Chondrocyte (in vitro differentiated cells): ENCODE measurements at regions not wholly inside any gene's neighbourhood (a gene's known extent, or its start where the extent isn't known, plus 50 kb on each side); places are given as distances from the start of the nearest gene placed in this dataset.

Experiments used
- DNase-seq: peaks from one replicate; pipeline ENCODE4 v3.0.0; 2021; ENCODE audit warnings: mixed read lengths, low spot score
- H3K27ac Mint-ChIP-seq: one replicate; pipeline ENCODE4 v1.8.0; 2021; ENCODE audit warnings: mild to moderate bottlenecking, moderate library complexity, mixed read lengths; ENCODE audit not compliant: unreplicated experiment
- H3K27me3 Mint-ChIP-seq: 2 replicates; pipeline ENCODE4 v1.8.0; 2021; ENCODE audit warnings: low read depth, mixed read lengths
- H3K36me3 Mint-ChIP-seq: 2 replicates; pipeline ENCODE4 v1.8.0; 2021; ENCODE audit warnings: low read depth, mixed read lengths
- H3K4me1 Mint-ChIP-seq: 2 replicates; pipeline ENCODE4 v1.8.0; 2021; ENCODE audit warnings: low read depth, mild to moderate bottlenecking, mixed read lengths
- H3K4me3 Mint-ChIP-seq: one replicate; pipeline ENCODE4 v1.8.0; 2021; ENCODE audit warnings: mild to moderate bottlenecking, moderate library complexity, mixed read lengths; ENCODE audit not compliant: unreplicated experiment
- H3K9me3 Mint-ChIP-seq: 2 replicates; pipeline ENCODE4 v1.8.0; 2021; ENCODE audit warnings: low read depth, mixed read lengths
- CTCF ChIP-seq: fragments of 200-600 bp; sonication (generic); IDR thresholded peaks from 2 replicates; pipeline ENCODE4 v1.5.0; 2021; ENCODE audit warnings: antibody characterized with exemption, mild to moderate bottlenecking, moderate library complexity

DNA sequence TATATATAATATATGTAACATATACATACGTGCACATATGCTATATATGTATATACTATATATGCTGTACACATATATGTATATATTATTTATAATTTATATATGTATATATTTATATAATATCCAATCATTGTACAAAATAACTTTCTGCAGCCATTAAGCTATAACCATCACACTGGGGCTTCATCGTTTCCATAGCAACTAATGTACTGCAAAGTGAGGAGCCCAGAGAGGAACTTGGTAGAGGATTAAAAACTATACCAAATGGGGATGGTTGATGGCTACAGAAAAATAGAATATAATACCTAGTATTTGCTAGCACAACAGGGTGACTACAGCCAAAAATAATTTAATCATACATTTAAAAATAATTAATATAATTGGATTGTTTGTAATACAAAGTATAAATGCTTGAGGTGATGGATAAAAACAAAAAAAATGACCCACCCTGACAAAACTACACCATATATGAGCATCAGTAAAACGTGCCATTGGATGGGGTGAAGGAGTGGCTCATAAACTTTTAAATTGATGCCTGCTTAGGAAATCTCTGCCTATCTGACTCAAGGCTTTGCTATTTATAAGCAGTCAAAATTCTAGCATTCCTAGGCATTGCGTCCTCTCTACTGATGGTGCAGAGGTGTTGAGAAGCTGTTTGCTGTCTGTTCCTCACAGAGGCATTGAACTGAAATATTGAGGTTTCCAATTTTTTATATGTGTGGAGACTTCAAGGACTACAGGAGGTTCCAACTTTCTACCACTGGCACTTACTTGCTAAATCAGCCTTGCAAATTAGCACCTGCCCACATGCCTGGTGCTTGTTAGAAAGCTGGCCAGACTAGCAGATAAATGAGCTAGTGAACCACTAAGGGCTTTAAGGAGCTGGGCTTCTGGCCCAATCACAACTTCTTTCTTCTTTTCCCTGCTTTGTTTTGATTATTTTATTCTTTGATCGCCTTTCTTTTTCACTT, 190.1 kb downstream of the SCP2D1 start:
- Mint-ChIP-seq H3K36me3 (no peaks in the 10 kb centered on the region), H3K27me3 (peaks cover 2% of the 10 kb centered on the region), H3K4me3 (no peak overlapping the region), H3K9me3 (no peaks in the 10 kb centered on the region), H3K4me1 (no peaks in the 10 kb centered on the region), H3K27ac (no peak overlapping the region)
- DNase-seq, result no peak
- no peak for TF ChIP-seq CTCF

GRCh38 chr20:19004975-19005374, 191.4 kb downstream of the SCP2D1 start:
- Mint-ChIP-seq H3K27me3 (peaks cover 2% of the 10 kb centered on the region), H3K36me3 (no peaks in the 10 kb centered on the region), H3K4me1 (no peaks in the 10 kb centered on the region), H3K9me3 (no peaks in the 10 kb centered on the region), H3K4me3 (no peak overlapping the region), H3K27ac (no peak overlapping the region)
- no peak for TF ChIP-seq CTCF
- DNase-seq, result no peak

GRCh38 chr20:19008497-19008896, 194.9 kb downstream of the SCP2D1 start:
- H3K9me3 Mint-ChIP-seq, result no peaks in the 10 kb centered on the region
- H3K4me1 Mint-ChIP-seq, result no peaks in the 10 kb centered on the region
- H3K27ac Mint-ChIP-seq, result no peak overlapping the region
- no peak for TF ChIP-seq CTCF
- no peaks in the 10 kb centered on the region for H3K36me3 Mint-ChIP-seq
- DNase-seq, result no peak
- H3K27me3 Mint-ChIP-seq, result peaks cover 3% of the 10 kb centered on the region
- no peak overlapping the region for H3K4me3 Mint-ChIP-seq

- Mint-ChIP-seq H3K4me1 (no peaks in the 10 kb centered on the region), H3K9me3 (no peaks in the 10 kb centered on the region), H3K36me3 (no peaks in the 10 kb centered on the region), H3K27me3 (peaks cover 3% of the 10 kb centered on the region), H3K27ac (no peak overlapping the region), H3K4me3 (no peak overlapping the region)
- no peak for DNase-seq
- no peak for TF ChIP-seq CTCF
These were observed 195.6 kb downstream of the SCP2D1 start for GRCh38 chr20:19009081-19009688.

GRCh38 chr20:19012676-19013075, 199.1 kb downstream of the SCP2D1 start:
- Mint-ChIP-seq H3K36me3 (no peaks in the 10 kb centered on the region), H3K4me3 (no peak overlapping the region), H3K4me1 (no peaks in the 10 kb centered on the region), H3K27me3 (peaks cover 1% of the 10 kb centered on the region), H3K27ac (no peak overlapping the region), H3K9me3 (no peaks in the 10 kb centered on the region)
- TF ChIP-seq CTCF, result no peak
- DNase-seq, result no peak
